ENCODE measurements at regions not wholly inside any gene's neighbourhood (a gene's known extent, or its start where the extent isn't known, plus 50 kb on each side); places are given as distances from the start of the nearest gene placed in this dataset.

DNA sequence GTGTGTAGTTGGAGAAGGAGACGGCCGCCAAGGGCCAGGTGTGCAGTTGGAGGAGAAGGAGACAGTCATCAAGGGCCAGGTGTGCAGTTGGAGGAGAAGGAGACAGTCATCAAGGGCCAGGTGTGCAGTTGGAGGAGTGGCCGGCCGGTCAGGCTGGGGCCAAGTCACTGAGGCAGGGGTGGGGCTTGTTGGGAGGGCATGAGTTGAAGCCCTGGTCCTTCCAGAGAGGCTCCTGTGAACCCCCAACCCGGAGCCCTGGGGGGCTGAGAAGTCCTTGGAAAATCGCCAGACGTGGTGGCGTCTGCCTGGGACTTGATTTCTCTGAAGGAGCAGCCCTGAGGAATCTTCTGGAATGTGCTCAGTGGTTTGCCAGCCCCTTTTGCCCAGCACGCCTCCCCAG lies 1320.5 kb downstream of the BRD1 start (continued):
- no peak for TF ChIP-seq ZBTB37 (CRISPR knock-in tag; IDR thresholded peaks at IDR 0.05)

- no peak for FAIRE-seq
- intact Hi-C loops (cut with micrococcal nuclease; ENCODE audit: unreplicated experiment) (no loop called here), in situ Hi-C loops (cut with HindIII; ENCODE audit: extremely low pct_ligation_motif_present, low pct_unique_long_range_greater_than_20kb) (no loop called here)
- Histone ChIP-seq H3K79me2 (ENCODE audit: insufficient read depth, low read length) (no peaks in the 10 kb centered on the region), H3K9ac (ENCODE audit: insufficient read depth, low read depth, low read length) (no peak overlapping the region), H3K27ac (ENCODE audit: extremely low read length, insufficient read depth, low read length) (no peak overlapping the region), H2AFZ (ENCODE audit: low read length) (no peak overlapping the region), H3K4me3 (replicated peaks in 1 of 3; ENCODE audit: insufficient read depth in 1 of 3, low read depth in 2 of 3, low read length in 3 of 3) (no peak overlapping the region), H3K36me3 (replicated peaks in 1 of 2; ENCODE audit: control insufficient read depth in 1 of 2, insufficient read depth in 2 of 2, low read length in 2 of 2) (no peaks in the 10 kb centered on the region), H3K4me1 (ENCODE audit: insufficient read depth, low read length) (peaks cover 7% of the 10 kb centered on the region; the same call in 1 of the 2 replicates), H3K4me2 (ENCODE audit: low read depth, low read length) (no peak overlapping the region), H4K20me1 (ENCODE audit: insufficient read depth, low read length) (no peaks in the 10 kb centered on the region), H3K27me3 (ENCODE audit: control insufficient read depth in 1 of 2, insufficient read depth in 2 of 2, low read length in 2 of 2) (peaks cover 10 to 59% of the 10 kb centered on the region in 2 experiments), H3K9me3 (ENCODE audit: low read length) (no peaks in the 10 kb centered on the region)
- BruUV-seq (replicated peaks): no TSS peak
- ChIA-PET POLR2A (no interaction called here), CTCF (ENCODE audit: low intra/inter-chr PET ratio, low total read pairs) (no interaction called here)
- 52% methylated on average over 4 of the region's 17 CpGs for WGBS (ENCODE audit: low lambda C conversion rate)
- ATAC-seq: no peak
- no peak for DNase-seq (ENCODE audit: low spot score)
- TF ChIP-seq, protein P1, sequence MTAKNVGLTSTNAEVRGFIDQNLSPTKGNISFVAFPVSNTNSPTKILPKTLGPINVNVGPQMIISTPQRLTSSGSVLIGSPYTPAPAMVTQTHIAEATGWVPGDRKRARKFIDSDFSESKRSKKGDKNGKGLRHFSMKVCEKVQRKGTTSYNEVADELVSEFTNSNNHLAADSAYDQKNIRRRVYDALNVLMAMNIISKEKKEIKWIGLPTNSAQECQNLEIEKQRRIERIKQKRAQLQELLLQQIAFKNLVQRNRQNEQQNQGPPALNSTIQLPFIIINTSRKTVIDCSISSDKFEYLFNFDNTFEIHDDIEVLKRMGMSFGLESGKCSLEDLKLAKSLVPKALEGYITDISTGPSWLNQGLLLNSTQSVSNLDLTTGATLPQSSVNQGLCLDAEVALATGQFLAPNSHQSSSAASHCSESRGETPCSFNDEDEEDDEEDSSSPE (CRISPR knock-in tag; IDR thresholded peaks at IDR 0.05): no peak
- no peak for TF ChIP-seq ZNF280B (CRISPR knock-in tag; IDR thresholded peaks at IDR 0.05; ENCODE audit: borderline replicate concordance)
- TF ChIP-seq ZSCAN5A (CRISPR knock-in tag; IDR thresholded peaks at IDR 0.05; ENCODE audit: borderline replicate concordance): no peak
- no peak for TF ChIP-seq ZNF75D (CRISPR knock-in tag; IDR thresholded peaks at IDR 0.05; ENCODE audit: borderline replicate concordance)
- no peak for TF ChIP-seq NFE2L1 (CRISPR knock-in tag; IDR thresholded peaks at IDR 0.05; ENCODE audit: borderline replicate concordance)
- TF ChIP-seq, protein P2, sequence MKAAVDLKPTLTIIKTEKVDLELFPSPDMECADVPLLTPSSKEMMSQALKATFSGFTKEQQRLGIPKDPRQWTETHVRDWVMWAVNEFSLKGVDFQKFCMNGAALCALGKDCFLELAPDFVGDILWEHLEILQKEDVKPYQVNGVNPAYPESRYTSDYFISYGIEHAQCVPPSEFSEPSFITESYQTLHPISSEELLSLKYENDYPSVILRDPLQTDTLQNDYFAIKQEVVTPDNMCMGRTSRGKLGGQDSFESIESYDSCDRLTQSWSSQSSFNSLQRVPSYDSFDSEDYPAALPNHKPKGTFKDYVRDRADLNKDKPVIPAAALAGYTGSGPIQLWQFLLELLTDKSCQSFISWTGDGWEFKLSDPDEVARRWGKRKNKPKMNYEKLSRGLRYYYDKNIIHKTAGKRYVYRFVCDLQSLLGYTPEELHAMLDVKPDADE (CRISPR knock-in tag; IDR thresholded peaks at IDR 0.05): no peak
- no peak for TF ChIP-seq ZNF839 (CRISPR knock-in tag; IDR thresholded peaks at IDR 0.05; ENCODE audit: borderline replicate concordance)
- TF ChIP-seq RARG (CRISPR knock-in tag; IDR thresholded peaks at IDR 0.05; ENCODE audit: low read depth): no peak
- TF ChIP-seq REPIN1 (CRISPR knock-in tag; IDR thresholded peaks at IDR 0.05; ENCODE audit: borderline replicate concordance, low read depth): no peak
- no peak for TF ChIP-seq SP2 (CRISPR knock-in tag; IDR thresholded peaks at IDR 0.05)
- no peak for TF ChIP-seq HIC2 (CRISPR knock-in tag; IDR thresholded peaks at IDR 0.05; ENCODE audit: low read depth)
- no peak for TF ChIP-seq FOXA1 (IDR thresholded peaks at IDR 0.05)
- no peak for TF ChIP-seq FOXA1 (CRISPR knock-in tag; IDR thresholded peaks at IDR 0.05)
Measured at GRCh38 chr22:48506506-48507145, 1321.0 kb downstream of the BRD1 start.

Measured in HepG2 (cell line).